ENCODE measurements at regions not wholly inside any gene's neighbourhood (a gene's known extent, or its start where the extent isn't known, plus 50 kb on each side); places are given as distances from the start of the nearest gene placed in this dataset.

DNA sequence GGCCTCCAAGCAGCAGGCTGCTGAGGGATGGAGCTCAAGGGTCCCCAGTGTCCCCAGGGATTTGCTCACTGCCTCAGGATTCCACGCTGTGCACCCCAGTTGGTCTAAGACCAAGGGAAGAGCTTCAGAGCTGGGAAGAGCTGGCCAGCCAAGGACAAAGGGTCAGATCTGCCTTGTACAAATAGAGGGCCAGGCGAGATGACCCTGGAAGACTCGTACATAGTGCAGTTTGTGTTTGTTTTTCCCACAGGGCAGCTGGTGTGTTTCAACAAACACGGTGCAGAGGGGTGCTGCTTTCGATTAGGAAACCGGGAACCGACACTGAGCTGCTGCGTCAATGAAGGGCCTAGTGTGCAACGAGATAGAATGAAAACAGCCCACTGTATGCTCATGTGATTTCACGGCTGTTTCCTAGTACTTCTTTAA is 56.1 kb upstream of the TRPM1 start:
- H3K9me3 ChIP-seq, result no peaks in the 10 kb centered on the region
- H3K27me3 ChIP-seq, result peaks cover 0 to 16% of the 10 kb centered on the region in 2 donors
- no peak for DNase-seq
- intact Hi-C loops (cut with DNase I; ENCODE audit: low total_unique reads), result no loop called here
- no peak overlapping the region for H3K27ac ChIP-seq
- H3K4me1 ChIP-seq, result no peaks in the 10 kb centered on the region
- no peaks in the 10 kb centered on the region for H3K36me3 ChIP-seq
- H3K4me3 ChIP-seq, result no peak overlapping the region
- TF ChIP-seq CTCF (IDR thresholded peaks at IDR 0.05), result no peak

- no peak for TF ChIP-seq CTCF (IDR thresholded peaks at IDR 0.05)
- DNase-seq, result no peak
- no peaks in the 10 kb centered on the region for H3K9me3 ChIP-seq
- H3K4me3 ChIP-seq, result no peak overlapping the region
- H3K36me3 ChIP-seq, result no peaks in the 10 kb centered on the region
- peaks cover 0 to 17% of the 10 kb centered on the region in 2 donors for H3K27me3 ChIP-seq
- H3K4me1 ChIP-seq, result no peaks in the 10 kb centered on the region
- intact Hi-C loops (cut with DNase I; ENCODE audit: low total_unique reads), result no loop called here
- H3K27ac ChIP-seq, result no peak overlapping the region
Observed at GRCh38 chr15:31158858-31159569, 57.5 kb upstream of the TRPM1 start.

- no peaks in the 10 kb centered on the region for H3K36me3 ChIP-seq
- no peak overlapping the region for H3K27ac ChIP-seq
- intact Hi-C loops (cut with DNase I; ENCODE audit: low total_unique reads), result no loop called here
- H3K4me3 ChIP-seq, result no peak overlapping the region
- no peak for TF ChIP-seq CTCF (IDR thresholded peaks at IDR 0.05)
- H3K27me3 ChIP-seq, result peaks cover 0 to 17% of the 10 kb centered on the region in 2 donors
- H3K9me3 ChIP-seq, result no peaks in the 10 kb centered on the region
- no peaks in the 10 kb centered on the region for H3K4me1 ChIP-seq
- no peak for DNase-seq
Observed at GRCh38 chr15:31159837-31160236, 58.3 kb upstream of the TRPM1 start.

DNA sequence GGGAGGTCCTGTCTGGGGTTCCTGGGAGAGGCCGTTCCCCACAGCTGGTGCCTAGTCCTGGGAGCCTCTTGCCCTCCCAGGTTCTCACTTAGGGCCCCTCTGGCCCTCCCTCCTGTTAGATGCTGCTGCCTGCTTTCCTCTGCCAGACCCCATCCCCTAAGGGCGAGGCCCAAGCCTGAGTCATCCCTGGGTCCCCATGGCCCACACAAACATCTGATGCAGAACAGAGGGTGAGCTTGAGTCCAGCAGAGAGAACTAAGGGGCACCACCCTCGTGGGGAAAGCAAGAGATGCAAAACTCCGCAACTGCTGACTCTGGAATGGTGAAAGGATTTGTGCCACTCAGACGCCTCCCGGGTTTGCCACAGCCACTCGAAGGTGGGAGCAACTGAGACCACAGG is 58.8 kb upstream of the TRPM1 start:
- TF ChIP-seq CTCF (IDR thresholded peaks at IDR 0.05), result no peak
- H3K27me3 ChIP-seq, result peaks cover 0 to 17% of the 10 kb centered on the region in 2 donors
- H3K4me3 ChIP-seq, result no peak overlapping the region
- DNase-seq, result no peak
- H3K4me1 ChIP-seq, result no peaks in the 10 kb centered on the region
- H3K36me3 ChIP-seq, result no peaks in the 10 kb centered on the region
- H3K27ac ChIP-seq, result no peak overlapping the region
- no peaks in the 10 kb centered on the region for H3K9me3 ChIP-seq
- intact Hi-C loops (cut with DNase I; ENCODE audit: low total_unique reads), result no loop called here

DNA sequence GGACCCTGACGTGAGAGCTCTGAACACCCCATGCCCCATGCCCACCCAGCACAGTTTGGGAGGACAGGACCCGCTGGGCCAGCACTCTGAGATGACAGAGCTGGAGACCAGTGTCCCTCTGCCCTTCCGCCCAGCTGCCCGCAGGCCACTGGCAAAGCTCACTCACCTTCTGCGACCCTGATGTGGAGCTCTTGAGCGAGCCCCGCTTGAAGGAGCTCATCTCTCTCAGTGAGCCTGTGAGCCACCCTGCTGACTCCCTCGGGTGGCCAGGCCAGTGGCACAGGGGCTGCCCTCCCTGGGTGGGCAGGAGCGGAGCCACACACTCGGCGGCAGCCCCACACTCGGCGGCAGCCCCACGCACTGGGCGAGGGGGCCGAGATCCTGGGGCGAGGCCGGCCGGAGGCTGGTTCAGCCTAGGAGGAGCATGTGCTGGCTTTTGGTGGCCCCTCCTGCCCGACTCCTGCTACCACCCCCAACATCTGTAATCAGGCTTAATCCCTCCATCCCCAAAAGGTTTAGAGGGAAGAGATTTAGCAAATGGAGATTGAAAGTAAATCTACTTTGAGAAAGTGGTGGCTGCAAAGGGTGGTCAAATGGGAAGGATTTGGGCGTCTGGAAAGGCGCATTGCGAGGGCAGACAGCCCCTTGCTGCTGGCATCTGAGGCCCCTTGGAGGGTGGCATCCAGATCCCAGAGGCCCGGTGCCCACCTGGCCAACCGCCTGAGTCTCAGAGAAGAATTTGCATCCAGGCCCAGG is 59.4 kb upstream of the TRPM1 start:
- Histone ChIP-seq H3K27ac (no peak overlapping the region), H3K27me3 (peaks cover 0 to 17% of the 10 kb centered on the region in 2 donors), H3K36me3 (no peaks in the 10 kb centered on the region), H3K9me3 (no peaks in the 10 kb centered on the region), H3K4me1 (no peaks in the 10 kb centered on the region), H3K4me3 (no peak overlapping the region)
- intact Hi-C loops (cut with DNase I; ENCODE audit: low total_unique reads), result no loop called here
- DNase-seq, result no peak
- TF ChIP-seq CTCF (IDR thresholded peaks at IDR 0.05), result no peak
